Transverse colon (tissue), 4 donors: ENCODE measurements at regions not wholly inside any gene's neighbourhood (a gene's known extent, or its start where the extent isn't known, plus 50 kb on each side); places are given as distances from the start of the nearest gene placed in this dataset.

Experiments used
- EP300 ChIP-seq: sonication (generic); formaldehyde crosslinking; IDR thresholded peaks from one replicate; pipeline ENCODE4 v1.6.1; 2017; ENCODE audit warnings: antibody characterized with exemption, low read depth
- POLR2A ChIP-seq: fragments of 450-650 bp; IDR thresholded peaks from one replicate; pipeline ENCODE4 v1.6.1; 2016; ENCODE audit warnings: antibody characterized with exemption, mild to moderate bottlenecking, moderate library complexity
- POLR2AphosphoS5 ChIP-seq, 3 donors: sonication (generic); formaldehyde crosslinking; IDR thresholded peaks; one replicate each; pipeline ENCODE4 v1.6.1; 2016; ENCODE audit warnings: antibody characterized with exemption in 3 of 3
- TF ChIP-seq, protein P1 (sequence below), 5 experiments: fragments of 200-600 bp in 3 of 5; fragments of 450-650 bp in 2 of 5; sonication (generic) in 3 of 5; IDR thresholded peaks; 1 replicate in 2 of 5; 2 replicates in 3 of 5; pipeline ENCODE4 v1.5.1; 2016 to 2017; ENCODE audit warnings: antibody characterized with exemption in 5 of 5, inconsistent platforms in 3 of 5, mild to moderate bottlenecking in 2 of 5, moderate library complexity in 1 of 5

GRCh38 chr2:12207491-12207890 lies 461.1 kb downstream of the LPIN1 start:
- TF ChIP-seq POLR2AphosphoS5 (IDR thresholded peaks at IDR 0.05) (no peak), EP300 (no peak), POLR2A (no peak)
- TF ChIP-seq, protein P1, sequence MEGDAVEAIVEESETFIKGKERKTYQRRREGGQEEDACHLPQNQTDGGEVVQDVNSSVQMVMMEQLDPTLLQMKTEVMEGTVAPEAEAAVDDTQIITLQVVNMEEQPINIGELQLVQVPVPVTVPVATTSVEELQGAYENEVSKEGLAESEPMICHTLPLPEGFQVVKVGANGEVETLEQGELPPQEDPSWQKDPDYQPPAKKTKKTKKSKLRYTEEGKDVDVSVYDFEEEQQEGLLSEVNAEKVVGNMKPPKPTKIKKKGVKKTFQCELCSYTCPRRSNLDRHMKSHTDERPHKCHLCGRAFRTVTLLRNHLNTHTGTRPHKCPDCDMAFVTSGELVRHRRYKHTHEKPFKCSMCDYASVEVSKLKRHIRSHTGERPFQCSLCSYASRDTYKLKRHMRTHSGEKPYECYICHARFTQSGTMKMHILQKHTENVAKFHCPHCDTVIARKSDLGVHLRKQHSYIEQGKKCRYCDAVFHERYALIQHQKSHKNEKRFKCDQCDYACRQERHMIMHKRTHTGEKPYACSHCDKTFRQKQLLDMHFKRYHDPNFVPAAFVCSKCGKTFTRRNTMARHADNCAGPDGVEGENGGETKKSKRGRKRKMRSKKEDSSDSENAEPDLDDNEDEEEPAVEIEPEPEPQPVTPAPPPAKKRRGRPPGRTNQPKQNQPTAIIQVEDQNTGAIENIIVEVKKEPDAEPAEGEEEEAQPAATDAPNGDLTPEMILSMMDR (IDR thresholded peaks at IDR 0.05): no peak
